A549 (cell line): ENCODE measurements at regions not wholly inside any gene's neighbourhood (a gene's known extent, or its start where the extent isn't known, plus 50 kb on each side); places are given as distances from the start of the nearest gene placed in this dataset.

ENCODE experiments used
- ATAC-seq, 2 experiments: fragments of 200-7000 bp in 1 of 2; fragments of >200 bp in 1 of 2; cut with Nextera tagmentation in 1 of 2; cut with Tn5 transposase in 1 of 2; 3 replicates each; pipeline versions ENCODE4 v1.8.0 to v1.9.1; 2018 to 2020; ENCODE audit warnings: mild to moderate bottlenecking in 1 of 2, moderate library complexity in 1 of 2
- CTCF ChIA-PET: fragments of 300-600 bp; sonication (Branson Sonifier 250); formaldehyde crosslinking; extraction: SDS; loops from one replicate; lab custom pipeline; 2021; ENCODE audit warnings: antibody characterized with exemption, inconsistent platforms; lab: Yijun Ruan, JAX
- POLR2A ChIA-PET: fragments of 350-600 bp; formaldehyde crosslinking; extraction: SDS; loops from one replicate; lab custom pipeline; 2021; ENCODE audit warnings: antibody characterized with exemption, inconsistent platforms; lab: Yijun Ruan, JAX
- DNase-seq, 2 experiments: peaks; one replicate each; pipeline versions ENCODE4 v3.0.0 to v3.0.0-alpha.2; 2011 to 2016; ENCODE audit warnings: low read depth in 1 of 2, low spot score in 1 of 2
- FAIRE-seq: peaks from 2 replicates; lab custom pipeline; 2011; peaks lifted over from hg19 to GRCh38; lab: Jason Lieb, UNC
- H3K27ac ChIP-seq, 2 experiments: fragments of >200 bp; sonication (Bioruptor Twin); formaldehyde crosslinking; 3 replicates each; pipeline ENCODE4 v1.5.1; 2016 to 2017
- H3K4me1 ChIP-seq: fragments of >200 bp; sonication (Bioruptor Twin); formaldehyde crosslinking; 3 replicates; pipeline ENCODE4 v1.6.1; 2016
- H3K4me2 ChIP-seq: fragments of >200 bp; sonication (Bioruptor Twin); formaldehyde crosslinking; 3 replicates; pipeline ENCODE4 v1.6.1; 2016
- H3K4me3 ChIP-seq: fragments of >200 bp; sonication (Bioruptor Twin); formaldehyde crosslinking; 3 replicates; pipeline ENCODE4 v1.5.1; 2016
- H3K9me3 ChIP-seq: fragments of >200 bp; sonication (Bioruptor Twin); formaldehyde crosslinking; 3 replicates; pipeline ENCODE4 v1.6.1; 2016
- CBX2 ChIP-seq: fragments of 200-600 bp; sonication (generic); IDR thresholded peaks from 2 replicates; pipeline ENCODE4 v1.6.1; 2016; ENCODE audit warnings: low read depth, mild to moderate bottlenecking, borderline replicate concordance
- CBX8 ChIP-seq: fragments of 200-600 bp; sonication (generic); IDR thresholded peaks from 2 replicates; pipeline ENCODE4 v1.6.1; 2016
- CEBPB ChIP-seq, 2 experiments: fragments of >200 bp in 1 of 2; sonication (Bioruptor Twin) in 1 of 2; formaldehyde crosslinking in 1 of 2; IDR thresholded peaks; 2 replicates each; pipeline ENCODE4 v1.6.1; 2012 to 2016
- CHD2 ChIP-seq: fragments of 150-350 bp; IDR thresholded peaks from 2 replicates; pipeline ENCODE4 v1.6.1; 2014; ENCODE audit warnings: low read length; ENCODE audit not compliant: partially characterized antibody
- CHD4 ChIP-seq: fragments of 200-600 bp; sonication (generic); IDR thresholded peaks from 2 replicates; pipeline ENCODE4 v1.6.1; 2016; ENCODE audit warnings: antibody characterized with exemption, mild to moderate bottlenecking, borderline replicate concordance
- EHF ChIP-seq: fragments of 250-450 bp; sonication (Bioruptor Pico); IDR thresholded peaks from 2 replicates; pipeline ENCODE4 v1.5.0; 2020; ENCODE audit warnings: mild to moderate bottlenecking
- FOSB ChIP-seq: fragments of 250-450 bp; sonication (Bioruptor Pico); IDR thresholded peaks from 2 replicates; pipeline ENCODE4 v1.5.0; 2020; ENCODE audit warnings: mild to moderate bottlenecking, moderate library complexity
- GATA3 ChIP-seq: IDR thresholded peaks from 2 replicates; pipeline ENCODE4 v1.6.1; 2012; ENCODE audit warnings: borderline replicate concordance
- HDAC2 ChIP-seq: fragments of 200-600 bp; sonication (generic); IDR thresholded peaks from 2 replicates; pipeline ENCODE4 v1.6.1; 2016
- HOXB13 ChIP-seq: fragments of 250-450 bp; sonication (Bioruptor Pico); IDR thresholded peaks from 2 replicates; pipeline ENCODE4 v1.5.0; 2020; ENCODE audit warnings: low read depth, mild to moderate bottlenecking, moderate library complexity
- JUNB ChIP-seq: fragments of >200 bp; sonication (Bioruptor Twin); formaldehyde crosslinking; IDR thresholded peaks from 2 replicates; pipeline ENCODE4 v1.6.1; 2016
- KDM5A ChIP-seq: fragments of 200-600 bp; sonication (generic); IDR thresholded peaks from 2 replicates; pipeline ENCODE4 v1.6.1; 2016; ENCODE audit warnings: antibody characterized with exemption, mild to moderate bottlenecking
- MAFK ChIP-seq: fragments of 450-650 bp; IDR thresholded peaks from 2 replicates; pipeline ENCODE4 v1.6.1; 2014; ENCODE audit not compliant: partially characterized antibody
- NR3C1 ChIP-seq: fragments of >200 bp; sonication (Bioruptor Twin); formaldehyde crosslinking; IDR thresholded peaks from 3 replicates; pipeline ENCODE4 v1.6.1; 2017
- PHF8 ChIP-seq: fragments of 200-600 bp; sonication (generic); IDR thresholded peaks from 2 replicates; pipeline ENCODE4 v1.6.1; 2016; ENCODE audit warnings: low read depth, mild to moderate bottlenecking, antibody characterized with exemption, moderate library complexity, borderline replicate concordance
- RFX5 ChIP-seq: fragments of 450-650 bp; IDR thresholded peaks from 2 replicates; pipeline ENCODE4 v1.7.1; 2014; ENCODE audit warnings: antibody characterized with exemption, mild to moderate bottlenecking, moderate library complexity
- ZFP36 ChIP-seq: fragments of 450-650 bp; IDR thresholded peaks from 2 replicates; pipeline ENCODE4 v1.6.1; 2014; ENCODE audit warnings: borderline replicate concordance; ENCODE audit not compliant: partially characterized antibody
- ZSCAN20 ChIP-seq: fragments of 250-450 bp; sonication (Bioruptor Pico); IDR thresholded peaks from 2 replicates; pipeline ENCODE4 v1.8.0; 2022; ENCODE audit warnings: mild to moderate bottlenecking, moderate library complexity
- WGBS: methylation state at CpG from one replicate; pipeline ENCODE4 v1.1.6; 2017; ENCODE audit errors: missing lambda C conversion rate; 5-methylcytosine and 5-hydroxymethylcytosine counted together
- TF ChIP-seq, protein P1 (sequence below): fragments of 250-450 bp; sonication (Bioruptor Pico); IDR thresholded peaks from 2 replicates; pipeline ENCODE4 v1.5.0; 2020; ENCODE audit warnings: low read depth, mild to moderate bottlenecking, moderate library complexity
- TF ChIP-seq, protein P2 (sequence below): fragments of 450-650 bp; IDR thresholded peaks from 2 replicates; pipeline ENCODE4 v1.6.1; 2014; ENCODE audit warnings: antibody characterized with exemption
- TF ChIP-seq, protein P3 (sequence below): IDR thresholded peaks from 2 replicates; pipeline ENCODE4 v1.6.1; 2012
- TF ChIP-seq, protein P4 (sequence below): fragments of >200 bp; sonication (Bioruptor Twin); formaldehyde crosslinking; IDR thresholded peaks from 3 replicates; pipeline ENCODE4 v1.5.1; 2016
- TF ChIP-seq, protein P5 (sequence below): fragments of 250-450 bp; sonication (Bioruptor Pico); IDR thresholded peaks from 2 replicates; pipeline ENCODE4 v1.5.0; 2021; ENCODE audit warnings: mild to moderate bottlenecking, moderate library complexity, borderline replicate concordance
- TF ChIP-seq, protein P6 (sequence below): fragments of >200 bp; sonication (Bioruptor Twin); formaldehyde crosslinking; IDR thresholded peaks from 2 replicates; pipeline ENCODE4 v1.6.1; 2016

DNA sequence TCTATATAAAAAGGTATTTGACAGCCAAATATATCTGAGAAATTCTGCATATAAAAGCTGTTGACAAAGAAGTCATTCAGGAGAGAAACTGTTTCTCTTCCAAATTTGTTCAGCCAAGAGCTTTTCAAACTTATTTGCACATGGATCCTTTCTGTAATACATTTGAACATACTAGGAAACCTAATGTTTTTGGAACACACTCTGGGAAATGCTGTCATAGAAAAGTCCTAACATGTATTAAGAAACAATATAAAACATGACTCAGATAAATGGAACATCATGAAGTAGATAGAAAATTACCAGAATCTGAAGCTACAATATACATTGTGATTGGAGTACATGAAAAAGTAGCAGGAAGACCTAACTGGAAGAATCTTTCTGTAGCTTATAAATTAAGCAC is 781.5 kb upstream of the EPHA5 start:
- H3K4me2 ChIP-seq: no peak overlapping the region
- no peak overlapping the region for H3K4me3 ChIP-seq
- TF ChIP-seq ZFP36 (no peak), JUNB (no peak), CBX8 (no peak), CEBPB (IDR thresholded peaks at IDR 0.05) (no peak), ZSCAN20 (CRISPR knock-in tag) (no peak), MAFK (no peak)
- TF ChIP-seq, protein P1, sequence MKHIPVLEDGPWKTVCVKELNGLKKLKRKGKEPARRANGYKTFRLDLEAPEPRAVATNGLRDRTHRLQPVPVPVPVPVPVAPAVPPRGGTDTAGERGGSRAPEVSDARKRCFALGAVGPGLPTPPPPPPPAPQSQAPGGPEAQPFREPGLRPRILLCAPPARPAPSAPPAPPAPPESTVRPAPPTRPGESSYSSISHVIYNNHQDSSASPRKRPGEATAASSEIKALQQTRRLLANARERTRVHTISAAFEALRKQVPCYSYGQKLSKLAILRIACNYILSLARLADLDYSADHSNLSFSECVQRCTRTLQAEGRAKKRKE (CRISPR knock-in tag): no peak
- TF ChIP-seq, all 56 proteins: peak for 0
- H3K9me3 ChIP-seq: no peaks in the 10 kb centered on the region
- no peaks in the 10 kb centered on the region for H3K4me1 ChIP-seq
- H3K27ac ChIP-seq: no peak overlapping the region
- DNase-seq (no peak), FAIRE-seq (no peak), ATAC-seq (no peak)
- POLR2A ChIA-PET: no interaction called here
- CTCF ChIA-PET: interaction anchor here (1.2 kb wide), 1 partner anchor 10 kb away, joined by 3 read pairs; no protein-coding TSS in a partner anchor

DNA sequence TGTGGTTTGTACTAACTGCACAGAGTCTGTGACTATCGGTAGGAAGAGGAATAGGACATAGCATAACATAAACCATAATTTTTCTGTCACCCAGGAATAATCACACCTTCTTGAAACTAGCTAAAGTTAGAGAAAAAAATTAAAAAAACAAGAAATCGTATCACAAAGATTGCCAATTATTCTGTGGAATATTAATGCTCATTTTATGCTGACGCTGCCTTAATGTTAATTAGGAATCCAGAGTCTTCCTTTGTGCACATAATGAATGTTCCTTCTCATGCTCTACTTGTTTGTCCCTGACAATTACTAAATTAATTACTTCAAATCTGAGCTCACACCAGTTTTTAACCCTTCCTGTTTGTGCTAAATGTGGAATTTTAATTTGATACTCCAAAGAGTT is 772.7 kb upstream of the EPHA5 start:
- CTCF ChIA-PET: no interaction called here
- peak; percentile 11 for TF ChIP-seq MAFK
- TF ChIP-seq FOSB (CRISPR knock-in tag): no peak
- TF ChIP-seq, all 56 proteins: peak for 1
- WGBS: 84% methylated on average over 3 of the region's 3 CpGs
- H3K4me3 ChIP-seq: no peak overlapping the region
- POLR2A ChIA-PET: no interaction called here
- no peak for DNase-seq
- H3K4me2 ChIP-seq: no peak overlapping the region
- no peak for ATAC-seq
- FAIRE-seq: no peak
- no peaks in the 10 kb centered on the region for H3K4me1 ChIP-seq
- no peak overlapping the region for H3K27ac ChIP-seq
- H3K9me3 ChIP-seq: no peaks in the 10 kb centered on the region

DNA sequence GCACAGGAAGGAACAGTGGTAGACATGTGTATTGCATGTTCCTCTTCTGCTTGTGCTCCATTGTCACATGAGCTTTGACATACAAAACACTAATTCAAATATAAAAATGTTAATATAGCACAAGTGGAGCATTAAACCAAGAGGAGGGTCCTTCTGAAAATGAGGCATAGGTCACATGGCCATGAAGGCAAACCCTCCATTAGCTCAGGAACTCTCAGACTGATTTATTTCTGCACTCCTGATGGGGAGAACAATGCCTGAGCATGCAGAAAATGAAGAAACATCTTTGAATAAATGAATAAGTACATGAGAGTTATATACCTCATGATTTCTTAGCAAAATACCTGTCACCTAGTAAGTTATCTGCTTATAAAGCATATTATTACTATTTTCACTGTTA is 769.2 kb upstream of the EPHA5 start:
- Histone ChIP-seq H3K4me3 (no peak overlapping the region), H3K4me1 (no peaks in the 10 kb centered on the region), H3K27ac (no peak overlapping the region), H3K9me3 (no peaks in the 10 kb centered on the region), H3K4me2 (no peak overlapping the region)
- FAIRE-seq: no peak
- CTCF ChIA-PET: no interaction called here
- no peak for TF ChIP-seq GATA3
- TF ChIP-seq, protein P1 (CRISPR knock-in tag): no peak
- TF ChIP-seq KDM5A: no peak
- TF ChIP-seq HOXB13 (CRISPR knock-in tag): no peak
- no peak for TF ChIP-seq CHD2
- TF ChIP-seq, protein P2, sequence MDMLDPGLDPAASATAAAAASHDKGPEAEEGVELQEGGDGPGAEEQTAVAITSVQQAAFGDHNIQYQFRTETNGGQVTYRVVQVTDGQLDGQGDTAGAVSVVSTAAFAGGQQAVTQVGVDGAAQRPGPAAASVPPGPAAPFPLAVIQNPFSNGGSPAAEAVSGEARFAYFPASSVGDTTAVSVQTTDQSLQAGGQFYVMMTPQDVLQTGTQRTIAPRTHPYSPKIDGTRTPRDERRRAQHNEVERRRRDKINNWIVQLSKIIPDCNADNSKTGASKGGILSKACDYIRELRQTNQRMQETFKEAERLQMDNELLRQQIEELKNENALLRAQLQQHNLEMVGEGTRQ: no peak
- no peak for ATAC-seq
- DNase-seq: no peak
- POLR2A ChIA-PET: no interaction called here

DNA sequence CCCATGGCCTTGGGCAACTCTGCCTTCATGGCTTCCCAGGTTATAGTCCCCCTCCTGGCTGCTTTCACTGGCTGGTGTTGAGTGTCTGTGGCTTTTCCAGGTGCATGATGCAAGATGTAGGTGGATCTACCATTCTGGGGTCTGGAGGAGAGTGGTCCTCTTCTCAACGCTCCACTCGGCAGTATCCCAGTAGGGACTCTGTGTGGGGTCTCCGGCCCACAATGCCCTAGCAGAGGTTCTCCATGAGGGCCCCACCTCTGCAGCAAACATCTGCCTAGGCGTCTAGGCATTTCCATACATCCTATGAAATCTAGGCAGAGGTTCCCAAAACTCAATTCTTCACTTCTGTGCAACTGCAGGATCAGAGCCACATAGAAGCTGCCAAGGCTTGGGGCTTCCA is 763.4 kb upstream of the EPHA5 start:
- Histone ChIP-seq H3K4me1 (no peaks in the 10 kb centered on the region), H3K4me2 (no peak overlapping the region), H3K9me3 (no peaks in the 10 kb centered on the region), H3K27ac (no peak overlapping the region), H3K4me3 (no peak overlapping the region)
- DNase-seq (no peak), ATAC-seq (no peak), FAIRE-seq (no peak)
- TF ChIP-seq, protein P3, sequence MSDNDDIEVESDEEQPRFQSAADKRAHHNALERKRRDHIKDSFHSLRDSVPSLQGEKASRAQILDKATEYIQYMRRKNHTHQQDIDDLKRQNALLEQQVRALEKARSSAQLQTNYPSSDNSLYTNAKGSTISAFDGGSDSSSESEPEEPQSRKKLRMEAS: no peak
- TF ChIP-seq PHF8 (no peak), EHF (CRISPR knock-in tag) (no peak), HDAC2 (no peak), RFX5 (no peak), FOSB (CRISPR knock-in tag) (no peak), CHD4 (no peak), CBX2 (no peak), NR3C1 (no peak)
- TF ChIP-seq, protein P4, sequence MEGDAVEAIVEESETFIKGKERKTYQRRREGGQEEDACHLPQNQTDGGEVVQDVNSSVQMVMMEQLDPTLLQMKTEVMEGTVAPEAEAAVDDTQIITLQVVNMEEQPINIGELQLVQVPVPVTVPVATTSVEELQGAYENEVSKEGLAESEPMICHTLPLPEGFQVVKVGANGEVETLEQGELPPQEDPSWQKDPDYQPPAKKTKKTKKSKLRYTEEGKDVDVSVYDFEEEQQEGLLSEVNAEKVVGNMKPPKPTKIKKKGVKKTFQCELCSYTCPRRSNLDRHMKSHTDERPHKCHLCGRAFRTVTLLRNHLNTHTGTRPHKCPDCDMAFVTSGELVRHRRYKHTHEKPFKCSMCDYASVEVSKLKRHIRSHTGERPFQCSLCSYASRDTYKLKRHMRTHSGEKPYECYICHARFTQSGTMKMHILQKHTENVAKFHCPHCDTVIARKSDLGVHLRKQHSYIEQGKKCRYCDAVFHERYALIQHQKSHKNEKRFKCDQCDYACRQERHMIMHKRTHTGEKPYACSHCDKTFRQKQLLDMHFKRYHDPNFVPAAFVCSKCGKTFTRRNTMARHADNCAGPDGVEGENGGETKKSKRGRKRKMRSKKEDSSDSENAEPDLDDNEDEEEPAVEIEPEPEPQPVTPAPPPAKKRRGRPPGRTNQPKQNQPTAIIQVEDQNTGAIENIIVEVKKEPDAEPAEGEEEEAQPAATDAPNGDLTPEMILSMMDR: no peak
- TF ChIP-seq, protein P5, sequence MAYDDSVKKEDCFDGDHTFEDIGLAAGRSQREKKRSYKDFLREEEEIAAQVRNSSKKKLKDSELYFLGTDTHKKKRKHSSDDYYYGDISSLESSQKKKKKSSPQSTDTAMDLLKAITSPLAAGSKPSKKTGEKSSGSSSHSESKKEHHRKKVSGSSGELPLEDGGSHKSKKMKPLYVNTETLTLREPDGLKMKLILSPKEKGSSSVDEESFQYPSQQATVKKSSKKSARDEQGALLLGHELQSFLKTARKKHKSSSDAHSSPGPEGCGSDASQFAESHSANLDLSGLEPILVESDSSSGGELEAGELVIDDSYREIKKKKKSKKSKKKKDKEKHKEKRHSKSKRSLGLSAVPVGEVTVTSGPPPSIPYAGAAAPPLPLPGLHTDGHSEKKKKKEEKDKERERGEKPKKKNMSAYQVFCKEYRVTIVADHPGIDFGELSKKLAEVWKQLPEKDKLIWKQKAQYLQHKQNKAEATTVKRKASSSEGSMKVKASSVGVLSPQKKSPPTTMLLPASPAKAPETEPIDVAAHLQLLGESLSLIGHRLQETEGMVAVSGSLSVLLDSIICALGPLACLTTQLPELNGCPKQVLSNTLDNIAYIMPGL (CRISPR knock-in tag): no peak
- TF ChIP-seq, protein P6, sequence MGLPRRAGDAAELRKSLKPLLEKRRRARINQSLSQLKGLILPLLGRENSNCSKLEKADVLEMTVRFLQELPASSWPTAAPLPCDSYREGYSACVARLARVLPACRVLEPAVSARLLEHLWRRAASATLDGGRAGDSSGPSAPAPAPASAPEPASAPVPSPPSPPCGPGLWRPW: no peak
- POLR2A ChIA-PET: no interaction called here
- WGBS: 100% methylated on average over 1 of the region's 4 CpGs
- CTCF ChIA-PET: no interaction called here
